ENCODE measurements at regions not wholly inside any gene's neighbourhood (a gene's known extent, or its start where the extent isn't known, plus 50 kb on each side); places are given as distances from the start of the nearest gene placed in this dataset.

DNA sequence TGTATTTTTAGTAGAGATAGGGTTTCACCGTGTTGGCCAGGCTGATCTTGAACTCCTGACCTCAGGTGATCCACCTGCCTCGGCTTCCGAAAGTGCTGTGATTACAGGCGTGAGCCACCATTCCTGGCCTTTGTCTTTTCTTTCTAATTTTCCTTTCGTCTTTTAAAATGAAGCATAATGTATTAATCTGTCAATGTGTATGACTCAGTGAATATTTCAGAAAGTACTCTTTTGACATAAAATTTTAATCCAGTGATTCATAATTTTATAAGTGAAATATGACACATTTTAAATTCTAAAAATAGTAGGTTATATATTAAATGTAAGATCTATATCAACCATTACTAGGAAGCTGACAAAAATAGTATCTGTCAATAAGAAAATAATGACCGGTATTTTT is 1059.0 kb upstream of the PRMT6 start:
- TF ChIP-seq, protein P1, sequence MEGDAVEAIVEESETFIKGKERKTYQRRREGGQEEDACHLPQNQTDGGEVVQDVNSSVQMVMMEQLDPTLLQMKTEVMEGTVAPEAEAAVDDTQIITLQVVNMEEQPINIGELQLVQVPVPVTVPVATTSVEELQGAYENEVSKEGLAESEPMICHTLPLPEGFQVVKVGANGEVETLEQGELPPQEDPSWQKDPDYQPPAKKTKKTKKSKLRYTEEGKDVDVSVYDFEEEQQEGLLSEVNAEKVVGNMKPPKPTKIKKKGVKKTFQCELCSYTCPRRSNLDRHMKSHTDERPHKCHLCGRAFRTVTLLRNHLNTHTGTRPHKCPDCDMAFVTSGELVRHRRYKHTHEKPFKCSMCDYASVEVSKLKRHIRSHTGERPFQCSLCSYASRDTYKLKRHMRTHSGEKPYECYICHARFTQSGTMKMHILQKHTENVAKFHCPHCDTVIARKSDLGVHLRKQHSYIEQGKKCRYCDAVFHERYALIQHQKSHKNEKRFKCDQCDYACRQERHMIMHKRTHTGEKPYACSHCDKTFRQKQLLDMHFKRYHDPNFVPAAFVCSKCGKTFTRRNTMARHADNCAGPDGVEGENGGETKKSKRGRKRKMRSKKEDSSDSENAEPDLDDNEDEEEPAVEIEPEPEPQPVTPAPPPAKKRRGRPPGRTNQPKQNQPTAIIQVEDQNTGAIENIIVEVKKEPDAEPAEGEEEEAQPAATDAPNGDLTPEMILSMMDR (conservative IDR thresholded peaks at IDR 0.05; ENCODE audit: low read length): no peak
- TF ChIP-seq EZH2phosphoT487 (IDR thresholded peaks at IDR 0.05; ENCODE audit: borderline replicate concordance): no peak
